Skin of body (tissue), 1 donor: ENCODE measurements at regions not wholly inside any gene's neighbourhood (a gene's known extent, or its start where the extent isn't known, plus 50 kb on each side); places are given as distances from the start of the nearest gene placed in this dataset.
"Not testable (repeated sequence)": the region's sequence is repeated elsewhere in the genome, so short reads cannot be mapped to it uniquely, and the experiment has no call there.

Experiments used
- DNase-seq: peaks from one replicate; lab custom pipeline; 2025; lab: John Stamatoyannopoulos, UW

GRCh38 chr16:9141813-9142212 is 50.4 kb downstream of the HAPSTR1 start:
- DNase-seq, result no peak

- DNase-seq, result no peak
Observed at GRCh38 chr16:9144106-9144505, 52.7 kb downstream of the HAPSTR1 start.

GRCh38 chr16:9148374-9149015 is 57.1 kb downstream of the HAPSTR1 start:
- DNase-seq, result no peak

- DNase-seq, result no peak
Observed at GRCh38 chr16:9151074-9151473, 59.6 kb downstream of the HAPSTR1 start.

DNA sequence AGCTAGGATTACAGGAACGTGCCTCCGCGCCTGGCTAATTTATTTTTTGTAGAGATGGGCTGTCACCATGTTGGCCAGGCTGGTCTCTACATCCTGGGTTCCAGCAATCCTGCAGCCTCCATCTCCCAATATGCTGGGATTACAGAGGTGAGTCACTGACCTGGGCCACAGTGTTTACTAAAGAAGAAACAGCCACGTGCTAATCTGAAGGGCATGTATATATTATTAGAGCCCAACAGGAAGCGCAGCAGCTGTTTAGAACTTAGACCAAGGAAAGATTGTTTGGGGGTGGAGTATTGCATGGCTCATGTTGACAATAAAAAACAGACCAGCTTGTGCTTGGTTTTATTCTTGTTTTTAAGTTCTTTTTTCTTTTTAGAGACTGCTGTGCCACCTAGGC is 60.2 kb downstream of the HAPSTR1 start:
- peak; percentile 13 for DNase-seq

GRCh38 chr16:9152649-9153501 is 61.4 kb downstream of the HAPSTR1 start:
- no peak for DNase-seq

GRCh38 chr16:9153502-9153864 is 62.0 kb downstream of the HAPSTR1 start:
- no peak for DNase-seq

GRCh38 chr16:9154567-9155410 is 63.3 kb downstream of the HAPSTR1 start:
- peak; percentile 15 for DNase-seq

GRCh38 chr16:9155871-9156270 is 64.4 kb downstream of the HAPSTR1 start:
- DNase-seq, result no peak

DNA sequence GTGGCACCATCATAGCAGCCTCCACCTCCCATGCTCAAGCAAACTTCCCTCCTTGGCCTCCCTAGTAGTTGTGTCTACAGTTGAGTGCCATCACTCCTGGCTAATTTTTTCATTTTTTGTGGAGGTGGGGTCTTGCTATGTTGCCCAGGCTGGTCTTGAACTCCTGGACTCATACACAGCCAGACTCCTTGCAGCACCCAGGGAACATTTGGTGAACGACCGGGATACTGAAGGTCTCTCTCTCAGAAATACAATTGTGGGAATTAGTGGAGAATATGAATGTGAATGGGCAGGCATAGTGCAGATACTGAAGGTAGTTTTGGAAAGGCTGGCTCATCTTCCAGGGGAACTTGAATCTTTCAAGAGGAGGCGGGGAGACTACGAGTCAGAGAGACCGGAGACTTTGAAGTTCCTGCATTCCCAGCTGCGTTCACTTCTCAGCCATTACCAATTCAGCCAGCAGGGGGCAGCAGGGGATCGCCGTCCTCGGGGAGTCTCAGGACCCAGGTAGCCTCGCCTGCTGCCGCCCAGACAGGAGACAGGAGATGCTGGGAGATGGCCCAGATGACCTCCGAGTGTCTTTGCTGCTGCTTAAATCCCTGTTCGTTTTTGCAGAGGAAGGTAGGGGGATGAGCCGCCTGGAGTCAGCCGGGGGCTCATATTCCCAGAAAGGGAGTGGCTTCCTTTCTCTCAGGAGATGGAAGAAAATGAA is 68.6 kb downstream of the HAPSTR1 start:
- DNase-seq, result peak; percentile 66

GRCh38 chr16:9160551-9160911 is 69.1 kb downstream of the HAPSTR1 start:
- DNase-seq, result no peak

DNA sequence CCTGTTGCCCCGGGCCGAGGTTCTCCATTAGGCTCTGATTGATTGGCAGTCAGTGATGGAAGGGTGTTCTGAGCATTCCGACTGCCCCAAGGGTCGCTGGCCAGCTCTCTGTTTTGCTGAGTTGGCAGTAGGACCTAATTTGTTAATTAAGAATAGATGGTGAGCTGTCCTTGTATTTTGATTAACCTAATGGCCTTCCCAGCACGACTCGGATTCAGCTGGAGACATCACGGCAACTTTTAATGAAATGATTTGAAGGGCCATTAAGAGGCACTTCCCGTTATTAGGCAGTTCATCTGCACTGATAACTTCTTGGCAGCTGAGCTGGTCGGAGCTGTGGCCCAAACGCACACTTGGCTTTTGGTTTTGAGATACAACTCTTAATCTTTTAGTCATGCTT is 74.2 kb downstream of the HAPSTR1 start:
- no peak for DNase-seq

GRCh38 chr16:9166326-9166993 is 75.0 kb downstream of the HAPSTR1 start:
- not testable (repeated sequence) for DNase-seq

DNA sequence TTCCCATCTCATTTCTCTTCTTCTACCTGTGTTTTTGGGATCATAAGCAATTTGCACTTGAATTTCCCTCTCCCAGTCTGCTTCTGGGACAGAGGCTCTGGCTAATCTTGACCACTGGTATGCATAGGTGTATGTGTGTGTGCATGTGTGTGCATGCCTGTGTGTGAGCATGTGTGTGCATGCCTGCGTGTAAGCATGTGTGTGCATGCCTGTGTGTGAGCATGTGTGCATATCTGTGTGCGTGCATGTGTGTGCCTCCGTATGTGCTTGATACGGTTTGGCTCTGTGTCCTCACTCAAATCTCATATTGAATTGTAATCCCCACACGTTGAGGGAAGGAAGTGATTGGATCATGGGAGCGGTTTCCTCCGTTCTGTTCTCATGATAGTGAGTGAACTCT is 77.7 kb downstream of the HAPSTR1 start:
- no peak for DNase-seq

DNA sequence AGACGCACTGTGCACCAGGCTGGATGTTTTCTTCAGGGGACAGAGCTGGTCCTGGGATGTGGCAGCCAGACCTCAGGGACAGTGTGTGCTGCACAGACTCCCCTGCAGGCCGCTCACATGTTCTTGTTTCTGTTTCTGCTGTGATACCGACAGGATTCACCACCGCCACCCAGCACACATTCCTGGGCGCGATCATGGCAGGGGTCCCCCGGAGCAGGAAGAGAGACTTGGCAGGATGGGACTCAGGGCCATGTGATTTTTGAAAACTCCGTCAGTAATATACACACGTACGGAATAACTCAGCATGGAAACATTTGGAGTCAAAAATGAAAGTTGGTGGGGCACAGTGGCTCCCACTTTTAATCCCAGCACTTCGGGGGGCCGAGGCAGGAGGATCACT is 79.0 kb downstream of the HAPSTR1 start:
- no peak for DNase-seq

- DNase-seq, result no peak
Observed at GRCh38 chr16:9176547-9177418, 85.3 kb downstream of the HAPSTR1 start.

GRCh38 chr16:9177861-9178260 is 86.4 kb downstream of the HAPSTR1 start:
- DNase-seq, result no peak

DNA sequence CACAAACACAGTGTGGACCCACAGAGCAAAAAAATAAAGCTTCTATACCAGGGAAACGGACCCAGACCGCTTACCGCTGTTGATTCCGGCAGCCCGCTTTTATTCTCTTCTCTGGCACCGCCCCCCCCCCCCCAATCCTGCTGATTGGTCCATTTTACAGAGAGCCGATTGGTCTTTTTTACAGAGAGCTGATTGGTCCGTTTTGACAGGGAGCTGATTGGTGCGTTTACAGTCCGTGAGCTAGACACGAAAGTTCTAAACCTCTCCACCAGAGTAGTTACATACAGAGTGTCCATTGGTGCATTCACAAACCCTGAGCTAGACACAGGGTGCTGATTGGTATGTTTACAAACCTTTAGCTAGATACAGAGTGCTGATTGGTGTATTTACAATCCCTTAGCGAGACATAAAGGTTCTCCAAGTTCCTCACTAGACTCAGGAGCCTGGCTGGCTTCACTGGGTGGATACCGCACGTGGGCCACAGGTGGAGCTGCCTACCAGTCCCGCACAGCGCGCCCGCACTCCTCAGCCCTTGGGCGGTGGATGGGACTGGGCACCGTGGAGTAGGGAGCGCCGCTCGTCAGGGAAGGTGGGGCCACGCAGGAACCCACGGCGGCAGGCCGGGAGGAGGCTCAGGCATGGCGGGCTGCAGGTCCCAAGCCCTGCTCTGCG is 92.4 kb downstream of the HAPSTR1 start:
- DNase-seq, result no peak

GRCh38 chr16:9184354-9184690 is 92.9 kb downstream of the HAPSTR1 start:
- DNase-seq, result no peak

DNA sequence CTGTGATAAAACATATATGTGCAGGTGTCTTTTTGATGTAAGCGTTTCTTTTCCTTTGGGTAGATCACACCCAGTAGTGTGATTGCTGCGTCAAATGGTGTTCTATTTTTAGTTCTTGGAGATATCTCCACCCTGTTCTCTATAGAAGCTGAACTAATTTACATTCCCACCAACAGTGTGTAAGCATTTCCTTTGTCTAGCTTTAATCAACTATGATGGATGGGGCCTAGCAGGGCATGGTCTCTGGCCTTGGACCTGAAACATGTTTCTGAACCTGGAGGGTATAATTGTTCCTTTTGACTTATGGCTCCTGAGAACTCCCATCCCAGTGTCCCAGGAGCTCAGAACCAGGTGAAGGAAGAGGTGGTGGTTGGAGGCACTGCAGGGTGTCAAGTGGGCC is 93.9 kb downstream of the HAPSTR1 start:
- no peak for DNase-seq
